Fibroblast of lung (primary cell): ENCODE measurements at regions not wholly inside any gene's neighbourhood (a gene's known extent, or its start where the extent isn't known, plus 50 kb on each side); places are given as distances from the start of the nearest gene placed in this dataset.

Experiments
- DNase-seq, 2 donors: peaks; one replicate each; pipeline versions ENCODE4 v3.0.0 to v3.0.0-alpha.2; 2010; ENCODE audit warnings: low read depth in 2 of 2
- H2AFZ ChIP-seq: 2 replicates; pipeline ENCODE4 v1.5.1; 2012; ENCODE audit warnings: low read length, control low read depth, inconsistent platforms
- H3K27ac ChIP-seq: 2 replicates; pipeline ENCODE4 v1.5.1; 2011; ENCODE audit warnings: low read length, control low read depth; ENCODE audit not compliant: insufficient read depth
- H3K27me3 ChIP-seq: 2 replicates; pipeline ENCODE4 v1.5.1; 2011; ENCODE audit warnings: mild to moderate bottlenecking, low read length; ENCODE audit not compliant: control insufficient read depth, insufficient read depth
- H3K36me3 ChIP-seq: 2 replicates; pipeline ENCODE4 v1.5.1; 2011; ENCODE audit warnings: low read length; ENCODE audit not compliant: control insufficient read depth, insufficient read depth
- H3K4me1 ChIP-seq: 2 replicates; pipeline ENCODE4 v1.5.1; 2011; ENCODE audit warnings: low read length; ENCODE audit not compliant: control insufficient read depth, insufficient read depth; ENCODE audit errors: extremely low read depth
- H3K4me2 ChIP-seq: 2 replicates; pipeline ENCODE4 v1.5.1; 2011; ENCODE audit warnings: low read length, control low read depth; ENCODE audit not compliant: insufficient read depth; ENCODE audit errors: extremely low read depth
- H3K4me3 ChIP-seq, 4 experiments: fragments of 200-600 bp in 1 of 4; sonication (generic) in 1 of 4; replicated peaks in 1 of 4; 2 replicates each; pipeline ENCODE4 v1.5.1; 2011 to 2016; ENCODE audit warnings: low read length in 4 of 4, low read depth in 3 of 4, mild to moderate bottlenecking in 3 of 4, control low read depth in 2 of 4, inconsistent platforms in 1 of 4, mixed read lengths in 1 of 4; ENCODE audit not compliant: insufficient read depth in 1 of 4; ENCODE audit errors: control extremely low read depth in 1 of 4
- H3K79me2 ChIP-seq: 2 replicates; pipeline ENCODE4 v1.5.1; 2012; ENCODE audit warnings: mild to moderate bottlenecking, low read length, inconsistent platforms; ENCODE audit not compliant: control insufficient read depth, insufficient read depth
- H3K9ac ChIP-seq: 2 replicates; pipeline ENCODE4 v1.5.1; 2011; ENCODE audit warnings: mild to moderate bottlenecking, low read length, control low read depth; ENCODE audit not compliant: insufficient read depth
- H3K9me3 ChIP-seq: 2 replicates; pipeline ENCODE4 v1.5.1; 2012; ENCODE audit warnings: low read depth, low read length; ENCODE audit not compliant: control insufficient read depth, insufficient read depth
- H4K20me1 ChIP-seq: 2 replicates; pipeline ENCODE4 v1.5.1; 2011; ENCODE audit warnings: low read length; ENCODE audit not compliant: control insufficient read depth, insufficient read depth; ENCODE audit errors: extremely low read depth
- CTCF ChIP-seq, 2 donors: IDR thresholded peaks in 1 of 2; conservative IDR thresholded peaks in 1 of 2; 1 replicate in 1 of 2; 2 replicates in 1 of 2; pipeline ENCODE4 v1.5.1; 2011 to 2012; ENCODE audit warnings: low read length in 2 of 2, control low read depth in 1 of 2, inconsistent platforms in 1 of 2, low read depth in 1 of 2, mild to moderate bottlenecking in 1 of 2
- EZH2 ChIP-seq: IDR thresholded peaks from 2 replicates; pipeline ENCODE4 v1.5.1; 2012; ENCODE audit warnings: low read length, control low read depth, mild to moderate bottlenecking; ENCODE audit errors: missing control alignments

GRCh38 chr2:106745468-106745867 is 140.5 kb downstream of the ST6GAL2 start:
- H3K79me2 ChIP-seq, result no peaks in the 10 kb centered on the region
- H3K9me3 ChIP-seq, result no peaks in the 10 kb centered on the region
- H3K36me3 ChIP-seq, result no peaks in the 10 kb centered on the region
- H2AFZ ChIP-seq, result no peak overlapping the region
- DNase-seq, result no peak
- TF ChIP-seq CTCF (conservative IDR thresholded peaks at IDR 0.05 in 1 of 2, IDR thresholded peaks at IDR 0.05 in 1 of 2; ENCODE audit: low read depth in 1 of 2, low read length in 2 of 2) (no peak), EZH2 (no peak)
- no peak overlapping the region for H3K4me2 ChIP-seq
- no peak overlapping the region for H3K27ac ChIP-seq
- H3K27me3 ChIP-seq, result no peaks in the 10 kb centered on the region
- H3K4me3 ChIP-seq, result no peak overlapping the region
- no peaks in the 10 kb centered on the region for H4K20me1 ChIP-seq
- no peak overlapping the region for H3K9ac ChIP-seq
- no peaks in the 10 kb centered on the region for H3K4me1 ChIP-seq

GRCh38 chr2:106749823-106750222 is 136.1 kb downstream of the ST6GAL2 start:
- no peak overlapping the region for H3K27ac ChIP-seq
- H3K27me3 ChIP-seq, result no peaks in the 10 kb centered on the region
- no peaks in the 10 kb centered on the region for H3K79me2 ChIP-seq
- H2AFZ ChIP-seq, result no peak overlapping the region
- no peaks in the 10 kb centered on the region for H3K4me1 ChIP-seq
- H4K20me1 ChIP-seq, result no peaks in the 10 kb centered on the region
- H3K9ac ChIP-seq, result no peak overlapping the region
- TF ChIP-seq CTCF (conservative IDR thresholded peaks at IDR 0.05 in 1 of 2, IDR thresholded peaks at IDR 0.05 in 1 of 2; ENCODE audit: low read depth in 1 of 2, low read length in 2 of 2) (no peak), EZH2 (no peak)
- no peak overlapping the region for H3K4me2 ChIP-seq
- no peaks in the 10 kb centered on the region for H3K9me3 ChIP-seq
- DNase-seq, result no peak
- H3K4me3 ChIP-seq, result no peak overlapping the region
- no peaks in the 10 kb centered on the region for H3K36me3 ChIP-seq
